ENCODE measurements at regions not wholly inside any gene's neighbourhood (a gene's known extent, or its start where the extent isn't known, plus 50 kb on each side); places are given as distances from the start of the nearest gene placed in this dataset.

DNA sequence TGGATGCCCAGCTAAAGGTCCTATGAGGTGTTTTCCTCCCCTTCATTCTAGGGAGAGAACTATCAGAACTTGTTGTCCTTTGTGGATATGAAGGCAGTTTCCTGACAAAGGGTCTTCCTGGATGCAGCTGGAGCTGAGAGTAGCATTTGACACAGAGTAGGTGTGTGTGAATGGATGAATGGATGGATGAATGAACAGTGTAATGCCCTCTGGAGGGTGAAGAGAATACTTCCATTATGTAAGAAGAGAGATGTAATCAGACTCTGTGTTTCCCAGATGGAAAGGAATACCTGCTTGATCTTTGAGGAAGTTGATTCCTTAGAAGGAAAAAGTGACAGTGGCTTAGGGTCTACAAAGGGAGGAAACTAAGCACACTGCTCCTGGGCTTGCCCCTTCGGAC, 55.4 kb upstream of the AADAT start:
- no peak for TF ChIP-seq EZH2 (IDR thresholded peaks at IDR 0.05; ENCODE audit: insufficient read depth, poor library complexity, severe bottlenecking)
- TF ChIP-seq EZH2phosphoT487 (IDR thresholded peaks at IDR 0.05; ENCODE audit: insufficient read depth, low read depth) = no peak

Data from GM23248 (cell line).